HEK293T (cell line): ENCODE measurements at regions not wholly inside any gene's neighbourhood (a gene's known extent, or its start where the extent isn't known, plus 50 kb on each side); places are given as distances from the start of the nearest gene placed in this dataset.

Experiments used
- CTCF ChIA-PET: fragments of 350-600 bp; formaldehyde crosslinking; extraction: SDS; loops from one replicate; lab custom pipeline; 2021; ENCODE audit warnings: antibody characterized with exemption, inconsistent platforms; lab: Yijun Ruan, JAX
- POLR2A ChIA-PET: fragments of 350-600 bp; formaldehyde crosslinking; extraction: SDS; loops from one replicate; lab custom pipeline; 2020; ENCODE audit warnings: antibody characterized with exemption, inconsistent platforms; lab: Yijun Ruan, JAX
- DNase-seq: peaks from one replicate; pipeline ENCODE4 v3.0.0; 2012; ENCODE audit warnings: mixed read lengths; ENCODE audit errors: extremely low spot score
- ARNT ChIP-seq: fragments of 450-650 bp; IDR thresholded peaks from 2 replicates; pipeline ENCODE4 v1.6.1; 2017; ENCODE audit warnings: mild to moderate bottlenecking
- BHLHE40 ChIP-seq: fragments of 450-650 bp; IDR thresholded peaks from 2 replicates; pipeline ENCODE4 v1.6.1; 2016; ENCODE audit warnings: mild to moderate bottlenecking, moderate library complexity, borderline replicate concordance
- CTBP1 ChIP-seq: fragments of 450-650 bp; IDR thresholded peaks from 2 replicates; pipeline ENCODE4 v1.6.1; 2016; ENCODE audit warnings: borderline replicate concordance
- ELF4 ChIP-seq: fragments of 450-650 bp; IDR thresholded peaks from 2 replicates; pipeline ENCODE4 v1.6.1; 2017; ENCODE audit warnings: antibody characterized with exemption
- FOXA1 ChIP-seq: fragments of 450-650 bp; IDR thresholded peaks from 2 replicates; pipeline ENCODE4 v1.6.1; 2016; ENCODE audit warnings: mild to moderate bottlenecking
- FOXK2 ChIP-seq: fragments of 450-650 bp; IDR thresholded peaks from 2 replicates; pipeline ENCODE4 v1.6.1; 2016; ENCODE audit warnings: mild to moderate bottlenecking
- FOXM1 ChIP-seq: fragments of 450-650 bp; IDR thresholded peaks from 2 replicates; pipeline ENCODE4 v1.6.1; 2017; ENCODE audit warnings: mild to moderate bottlenecking, borderline replicate concordance
- HDGF ChIP-seq: fragments of 450-650 bp; IDR thresholded peaks from 2 replicates; pipeline ENCODE4 v1.6.1; 2017; ENCODE audit warnings: antibody characterized with exemption, borderline replicate concordance
- L3MBTL2 ChIP-seq: fragments of 450-650 bp; conservative IDR thresholded peaks from 2 replicates; pipeline ENCODE4 v1.6.1; 2016; ENCODE audit warnings: mild to moderate bottlenecking
- LEF1 ChIP-seq: fragments of 450-650 bp; IDR thresholded peaks from 2 replicates; pipeline ENCODE4 v1.6.1; 2017; ENCODE audit warnings: mild to moderate bottlenecking, borderline replicate concordance
- NFRKB ChIP-seq: fragments of 450-650 bp; IDR thresholded peaks from 2 replicates; pipeline ENCODE4 v1.6.1; 2016; ENCODE audit warnings: mild to moderate bottlenecking, moderate library complexity
- SP1 ChIP-seq: fragments of 450-650 bp; IDR thresholded peaks from 2 replicates; pipeline ENCODE4 v1.6.1; 2017
- SUZ12 ChIP-seq: fragments of 450-650 bp; IDR thresholded peaks from 2 replicates; pipeline ENCODE4 v1.6.1; 2016; ENCODE audit warnings: mild to moderate bottlenecking
- TARDBP ChIP-seq: fragments of 450-650 bp; IDR thresholded peaks from 2 replicates; pipeline ENCODE4 v1.6.1; 2016
- ZNF384 ChIP-seq: fragments of 450-650 bp; IDR thresholded peaks from 2 replicates; pipeline ENCODE4 v1.6.1; 2016
- TF ChIP-seq, protein P1 (sequence below): fragments of 450-650 bp; IDR thresholded peaks from 2 replicates; pipeline ENCODE4 v1.6.1; 2016

DNA sequence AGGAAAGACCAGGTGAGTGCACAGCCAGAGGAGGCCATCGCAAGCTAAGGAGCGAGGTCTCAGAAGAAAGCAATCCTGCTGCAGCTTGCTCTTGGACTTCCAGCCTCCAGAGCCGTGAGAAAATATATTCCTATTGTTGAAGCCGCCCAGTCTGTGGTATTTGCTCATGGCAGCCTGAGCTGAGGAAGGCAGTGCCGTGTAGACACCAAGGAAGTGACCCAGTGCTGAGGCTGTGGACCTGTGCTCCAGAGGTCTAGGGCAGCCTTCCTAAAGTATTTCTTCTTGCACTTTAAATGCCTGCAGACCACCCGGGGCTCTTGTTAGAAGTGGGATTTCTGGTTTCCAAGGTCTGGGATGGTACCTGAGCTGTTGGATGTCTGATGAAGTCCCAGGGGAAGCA lies 158.5 kb upstream of the KL start:
- TF ChIP-seq ZNF384 = no peak
- TF ChIP-seq L3MBTL2 = no peak
- no peak for TF ChIP-seq NFRKB
- no peak for TF ChIP-seq ARNT
- TF ChIP-seq TARDBP = no peak
- TF ChIP-seq CTBP1 = no peak
- POLR2A ChIA-PET = no interaction called here
- CTCF ChIA-PET = no interaction called here
- no peak for DNase-seq

DNA sequence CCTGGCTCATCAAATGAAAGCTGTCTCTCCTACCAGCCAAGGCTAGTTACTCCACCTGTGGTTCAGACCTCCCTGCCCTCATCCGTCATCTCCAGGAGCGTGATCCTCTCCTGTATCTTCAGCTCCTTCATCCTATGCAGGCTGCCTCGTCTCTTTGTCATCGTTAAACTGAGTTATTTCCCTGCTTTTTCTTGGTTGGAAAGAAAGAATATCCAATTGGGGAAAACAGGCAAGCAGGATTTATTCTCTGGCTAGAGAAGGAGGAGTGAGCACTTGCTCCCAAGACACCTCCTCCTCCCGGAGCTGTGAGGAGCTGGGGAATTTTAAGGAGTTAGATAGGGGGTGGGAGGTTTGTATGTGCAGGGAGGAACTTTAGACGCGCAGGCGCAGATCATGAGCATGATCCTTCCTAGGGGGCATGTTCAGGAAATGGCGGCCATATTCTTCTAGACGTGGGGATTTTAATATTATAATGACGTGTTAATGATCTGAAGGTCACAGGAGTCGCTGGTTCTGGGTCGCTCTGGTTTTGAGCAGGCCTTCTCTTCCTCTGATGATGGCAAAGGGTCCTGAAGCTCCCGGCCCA lies 156.4 kb upstream of the KL start:
- ChIA-PET CTCF (no interaction called here), POLR2A (no interaction called here)
- TF ChIP-seq HDGF = no peak
- no peak for TF ChIP-seq SUZ12
- TF ChIP-seq ELF4 = no peak
- no peak for TF ChIP-seq FOXA1
- TF ChIP-seq, protein P1, sequence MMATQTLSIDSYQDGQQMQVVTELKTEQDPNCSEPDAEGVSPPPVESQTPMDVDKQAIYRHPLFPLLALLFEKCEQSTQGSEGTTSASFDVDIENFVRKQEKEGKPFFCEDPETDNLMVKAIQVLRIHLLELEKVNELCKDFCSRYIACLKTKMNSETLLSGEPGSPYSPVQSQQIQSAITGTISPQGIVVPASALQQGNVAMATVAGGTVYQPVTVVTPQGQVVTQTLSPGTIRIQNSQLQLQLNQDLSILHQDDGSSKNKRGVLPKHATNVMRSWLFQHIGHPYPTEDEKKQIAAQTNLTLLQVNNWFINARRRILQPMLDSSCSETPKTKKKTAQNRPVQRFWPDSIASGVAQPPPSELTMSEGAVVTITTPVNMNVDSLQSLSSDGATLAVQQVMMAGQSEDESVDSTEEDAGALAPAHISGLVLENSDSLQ = no peak
- no peak for TF ChIP-seq BHLHE40
- no peak for TF ChIP-seq LEF1
- TF ChIP-seq FOXM1 = no peak
- TF ChIP-seq L3MBTL2 = no peak
- no peak for TF ChIP-seq ZNF384
- TF ChIP-seq SP1 = no peak
- TF ChIP-seq ARNT = no peak
- TF ChIP-seq TARDBP = no peak
- no peak for TF ChIP-seq NFRKB
- TF ChIP-seq CTBP1 = no peak
- DNase-seq = no peak

DNA sequence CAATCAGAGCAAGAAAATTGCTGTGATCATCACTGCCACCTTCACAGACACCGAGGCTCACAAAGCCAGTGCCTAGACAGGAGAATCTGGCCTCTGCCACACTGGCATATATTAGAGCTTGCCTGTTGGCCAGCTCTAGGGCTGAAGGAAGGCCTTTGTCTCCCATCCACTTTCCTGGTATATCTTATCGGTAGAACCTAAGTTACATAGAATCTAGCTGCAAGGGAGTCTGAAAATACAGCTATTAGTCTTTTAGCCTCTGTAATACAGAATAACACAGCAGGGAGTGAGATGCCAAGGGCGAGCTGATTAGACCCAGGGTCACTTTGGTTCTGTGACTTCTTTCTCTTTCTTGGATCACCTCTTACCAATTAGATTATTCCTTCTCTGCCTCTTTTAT lies 154.9 kb upstream of the KL start:
- CTCF ChIA-PET = no interaction called here

DNA sequence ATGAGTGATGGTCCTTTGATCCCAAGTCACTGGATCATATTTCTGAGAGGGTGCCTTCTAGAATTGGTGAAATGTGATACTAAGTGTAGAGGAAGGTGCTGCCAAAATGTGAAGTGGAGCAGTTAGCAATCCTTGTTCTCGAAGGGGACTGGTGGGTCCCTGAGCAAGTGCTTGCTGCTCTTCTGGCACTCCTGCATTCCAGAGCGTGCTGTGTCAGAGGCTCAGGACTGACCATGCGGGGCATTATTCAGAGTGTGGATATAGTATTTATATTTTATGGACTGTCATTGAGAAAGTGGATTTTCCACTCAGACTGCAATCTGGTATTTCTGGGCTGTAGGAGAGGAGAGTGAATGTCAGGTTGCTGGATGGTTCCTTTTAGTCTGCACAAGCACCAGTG lies 152.6 kb upstream of the KL start:
- ChIA-PET POLR2A (no interaction called here), CTCF (no interaction called here)
- no peak for DNase-seq
- TF ChIP-seq SP1 (no peak), L3MBTL2 (no peak), FOXM1 (no peak), FOXA1 (no peak), SUZ12 (no peak), ARNT (no peak), TARDBP (no peak), HDGF (no peak)

More for the DNA sequence above, 154.9 kb upstream of the KL start:
- TF ChIP-seq TARDBP (no peak), SUZ12 (no peak), ZNF384 (no peak), FOXK2 (no peak)
- TF ChIP-seq, protein P1 = no peak
- no peak for DNase-seq
- POLR2A ChIA-PET = no interaction called here

DNA sequence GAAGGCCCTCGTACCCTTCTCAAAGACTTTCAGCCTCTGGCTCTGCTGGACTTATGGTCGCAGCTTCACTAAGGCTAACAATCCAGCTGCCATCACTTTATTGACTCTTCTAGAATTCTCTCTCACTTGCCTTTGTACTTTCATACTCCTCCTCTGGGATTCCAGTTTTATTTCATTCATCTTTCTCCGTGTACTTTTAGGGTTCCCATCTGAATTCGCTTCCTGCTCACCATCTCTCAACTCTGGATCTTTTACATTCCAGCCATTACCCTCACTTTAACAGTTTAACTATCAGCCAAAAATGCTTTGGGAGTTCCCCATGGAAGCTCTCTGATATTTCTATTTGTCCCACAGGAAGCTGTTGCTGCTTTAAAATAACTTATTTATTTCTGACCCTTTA lies 149.3 kb upstream of the KL start:
- ChIA-PET POLR2A (no interaction called here), CTCF (no interaction called here)
- DNase-seq = no peak
- TF ChIP-seq, protein P1 = no peak
- TF ChIP-seq TARDBP = no peak
- no peak for TF ChIP-seq ARNT
- TF ChIP-seq LEF1 = no peak
- no peak for TF ChIP-seq FOXA1
- no peak for TF ChIP-seq L3MBTL2

DNA sequence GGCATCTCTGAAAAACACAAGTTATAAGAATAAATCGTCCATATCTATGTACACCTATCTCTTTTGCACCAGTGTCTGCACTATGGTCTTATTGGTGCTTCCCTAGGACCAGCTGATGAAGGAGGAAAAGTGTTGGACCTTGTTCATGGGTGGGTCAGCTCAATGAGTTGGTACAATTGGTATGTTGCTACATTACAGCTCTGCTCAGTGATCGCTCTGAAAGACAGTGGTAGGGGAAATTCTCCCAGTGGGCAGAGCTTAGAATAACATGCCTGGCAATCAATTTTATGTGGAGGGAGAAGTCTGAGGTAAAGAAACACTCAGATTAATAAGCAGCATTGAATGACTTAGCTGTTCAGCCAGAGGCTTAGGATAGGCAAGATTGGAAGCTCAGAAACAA lies 138.7 kb upstream of the KL start:
- ChIA-PET CTCF (no interaction called here), POLR2A (no interaction called here)
- TF ChIP-seq SUZ12 = no peak
- no peak for TF ChIP-seq ZNF384
- no peak for TF ChIP-seq NFRKB
- no peak for TF ChIP-seq TARDBP
- no peak for TF ChIP-seq LEF1
- TF ChIP-seq FOXA1 = no peak
- TF ChIP-seq FOXM1 = no peak
- TF ChIP-seq, protein P1 = no peak
- no peak for TF ChIP-seq ELF4
- no peak for TF ChIP-seq ARNT
- no peak for TF ChIP-seq CTBP1
- TF ChIP-seq L3MBTL2 = no peak
- DNase-seq = no peak

DNA sequence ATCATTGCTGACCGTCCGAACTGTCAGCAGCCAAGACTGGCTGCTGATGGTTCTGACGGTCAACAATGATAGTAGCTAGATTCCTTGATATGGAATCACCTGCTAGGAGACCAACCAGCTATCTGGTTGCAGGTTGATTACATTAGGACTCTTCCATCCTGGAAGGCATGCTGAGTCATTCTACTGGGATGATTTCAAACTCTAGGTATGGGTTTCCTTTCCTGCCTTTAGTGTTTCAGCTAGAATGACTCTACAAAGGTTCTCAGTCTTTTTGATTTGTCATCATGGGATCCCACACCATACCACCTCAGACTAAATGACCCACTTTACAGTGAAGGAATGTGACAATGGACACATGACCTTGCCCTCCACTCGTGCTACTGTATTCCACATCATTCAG lies 138.1 kb upstream of the KL start:
- TF ChIP-seq LEF1 = no peak
- no peak for TF ChIP-seq L3MBTL2
- TF ChIP-seq SP1 = no peak
- TF ChIP-seq FOXA1 = no peak
- no peak for TF ChIP-seq TARDBP
- no peak for TF ChIP-seq ELF4
- TF ChIP-seq, protein P1 = no peak
- no peak for TF ChIP-seq BHLHE40
- TF ChIP-seq ZNF384 = no peak
- no peak for TF ChIP-seq NFRKB
- TF ChIP-seq SUZ12 = no peak
- TF ChIP-seq FOXK2 = no peak
- TF ChIP-seq CTBP1 = no peak
- TF ChIP-seq ARNT = no peak
- TF ChIP-seq HDGF = no peak
- no peak for TF ChIP-seq FOXM1
- DNase-seq = no peak
- ChIA-PET CTCF (no interaction called here), POLR2A (no interaction called here)
